Suprapubic skin (tissue), 4 donors: ENCODE measurements at regions not wholly inside any gene's neighbourhood (a gene's known extent, or its start where the extent isn't known, plus 50 kb on each side); places are given as distances from the start of the nearest gene placed in this dataset.

Experiments
- CTCF ChIP-seq, 2 donors: fragments of 200-600 bp in 1 of 2; fragments of 450-650 bp in 1 of 2; sonication (generic) in 1 of 2; IDR thresholded peaks; one replicate each; pipeline ENCODE4 v1.5.1; 2016 to 2019; ENCODE audit warnings: antibody characterized with exemption in 2 of 2, mild to moderate bottlenecking in 1 of 2, moderate library complexity in 1 of 2
- POLR2A ChIP-seq, 2 donors: fragments of 450-650 bp; IDR thresholded peaks; one replicate each; pipeline ENCODE4 v1.6.1; 2017; ENCODE audit warnings: antibody characterized with exemption in 2 of 2, mild to moderate bottlenecking in 2 of 2, moderate library complexity in 2 of 2
- POLR2AphosphoS5 ChIP-seq, 3 donors: sonication (generic); formaldehyde crosslinking; IDR thresholded peaks; one replicate each; pipeline ENCODE4 v1.6.1; 2017; ENCODE audit warnings: antibody characterized with exemption in 3 of 3

- TF ChIP-seq POLR2A (IDR thresholded peaks at IDR 0.05) (no peak), POLR2AphosphoS5 (IDR thresholded peaks at IDR 0.05) (no peak), CTCF (IDR thresholded peaks at IDR 0.05) (no peak)
These were observed 131.5 kb upstream of the TRPC6 start for GRCh38 chr11:101715281-101715680.
